ENCODE measurements at regions not wholly inside any gene's neighbourhood (a gene's known extent, or its start where the extent isn't known, plus 50 kb on each side); places are given as distances from the start of the nearest gene placed in this dataset.

DNA sequence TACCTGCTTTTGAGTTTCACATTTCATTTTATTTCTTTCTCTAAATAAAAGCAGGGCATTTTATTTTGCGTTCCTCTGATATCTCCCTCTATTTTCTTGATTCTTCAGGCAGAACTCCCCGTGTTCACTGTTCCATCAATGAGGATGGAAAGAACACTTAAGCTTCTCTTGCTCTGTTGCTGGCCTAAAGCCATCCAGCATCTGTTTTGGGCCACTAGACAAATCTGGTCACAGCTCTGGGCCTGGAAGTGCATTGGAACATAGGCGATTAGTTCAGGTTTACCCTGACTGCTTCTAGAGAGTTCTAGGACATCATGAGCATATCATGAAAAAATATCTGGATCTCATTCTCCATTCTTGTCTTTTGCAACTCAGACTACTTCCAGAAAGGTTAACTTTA is 611.2 kb downstream of the UTRN start:
- intact Hi-C loops (cut with DNase I; ENCODE audit: low total_unique reads): no loop called here
- no peak for DNase-seq
- H3K4me3 ChIP-seq: no peak overlapping the region
- H3K4me1 ChIP-seq: no peaks in the 10 kb centered on the region
- H3K36me3 ChIP-seq: no peaks in the 10 kb centered on the region
- peaks cover 0 to 2% (median 0%) of the 10 kb centered on the region in 4 donors for H3K9me3 ChIP-seq
- no peaks in the 10 kb centered on the region for H3K27me3 ChIP-seq
- TF ChIP-seq, protein P1, sequence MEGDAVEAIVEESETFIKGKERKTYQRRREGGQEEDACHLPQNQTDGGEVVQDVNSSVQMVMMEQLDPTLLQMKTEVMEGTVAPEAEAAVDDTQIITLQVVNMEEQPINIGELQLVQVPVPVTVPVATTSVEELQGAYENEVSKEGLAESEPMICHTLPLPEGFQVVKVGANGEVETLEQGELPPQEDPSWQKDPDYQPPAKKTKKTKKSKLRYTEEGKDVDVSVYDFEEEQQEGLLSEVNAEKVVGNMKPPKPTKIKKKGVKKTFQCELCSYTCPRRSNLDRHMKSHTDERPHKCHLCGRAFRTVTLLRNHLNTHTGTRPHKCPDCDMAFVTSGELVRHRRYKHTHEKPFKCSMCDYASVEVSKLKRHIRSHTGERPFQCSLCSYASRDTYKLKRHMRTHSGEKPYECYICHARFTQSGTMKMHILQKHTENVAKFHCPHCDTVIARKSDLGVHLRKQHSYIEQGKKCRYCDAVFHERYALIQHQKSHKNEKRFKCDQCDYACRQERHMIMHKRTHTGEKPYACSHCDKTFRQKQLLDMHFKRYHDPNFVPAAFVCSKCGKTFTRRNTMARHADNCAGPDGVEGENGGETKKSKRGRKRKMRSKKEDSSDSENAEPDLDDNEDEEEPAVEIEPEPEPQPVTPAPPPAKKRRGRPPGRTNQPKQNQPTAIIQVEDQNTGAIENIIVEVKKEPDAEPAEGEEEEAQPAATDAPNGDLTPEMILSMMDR (IDR thresholded peaks at IDR 0.05): no peak
- TF ChIP-seq EP300 (IDR thresholded peaks at IDR 0.05) (no peak), POLR2A (IDR thresholded peaks at IDR 0.05) (no peak)
- 60 to 83% (median 79%) methylated on average over 3 of the region's 3 CpGs for WGBS, 5 donors
- H3K27ac ChIP-seq: no peak overlapping the region

- DNase-seq: no peak
Measured at GRCh38 chr6:144896871-144897270, 611.7 kb downstream of the UTRN start.

GRCh38 chr6:144897441-144897921 is 612.3 kb downstream of the UTRN start:
- TF ChIP-seq POLR2A (IDR thresholded peaks at IDR 0.05) (no peak), EP300 (IDR thresholded peaks at IDR 0.05) (no peak), POLR2AphosphoS5 (IDR thresholded peaks at IDR 0.05) (no peak)
- TF ChIP-seq, protein P1 (IDR thresholded peaks at IDR 0.05): no peak
- DNase-seq: no peak
- WGBS, 5 donors: 64 to 85% (median 81%) methylated on average over 4 of the region's 4 CpGs
- no peak overlapping the region for H3K27ac ChIP-seq
- H3K4me1 ChIP-seq: no peaks in the 10 kb centered on the region
- H3K9me3 ChIP-seq: peaks cover 0 to 10% (median 6%) of the 10 kb centered on the region in 4 donors
- H3K27me3 ChIP-seq: no peaks in the 10 kb centered on the region
- H3K4me3 ChIP-seq: no peak overlapping the region
- intact Hi-C loops (cut with DNase I; ENCODE audit: low total_unique reads): no loop called here
- no peaks in the 10 kb centered on the region for H3K36me3 ChIP-seq

More at GRCh38 chr6:144896871-144897270, 611.7 kb downstream of the UTRN start:
- Histone ChIP-seq H3K27ac (no peak overlapping the region), H3K9me3 (peaks cover 0 to 7% (median 1%) of the 10 kb centered on the region in 4 donors), H3K36me3 (no peaks in the 10 kb centered on the region), H3K4me1 (no peaks in the 10 kb centered on the region), H3K27me3 (no peaks in the 10 kb centered on the region), H3K4me3 (no peak overlapping the region)
- intact Hi-C loops (cut with DNase I; ENCODE audit: low total_unique reads): no loop called here
- TF ChIP-seq POLR2AphosphoS5 (IDR thresholded peaks at IDR 0.05) (no peak), EP300 (IDR thresholded peaks at IDR 0.05) (no peak), POLR2A (IDR thresholded peaks at IDR 0.05) (no peak)
- TF ChIP-seq, protein P1 (IDR thresholded peaks at IDR 0.05): no peak

DNA sequence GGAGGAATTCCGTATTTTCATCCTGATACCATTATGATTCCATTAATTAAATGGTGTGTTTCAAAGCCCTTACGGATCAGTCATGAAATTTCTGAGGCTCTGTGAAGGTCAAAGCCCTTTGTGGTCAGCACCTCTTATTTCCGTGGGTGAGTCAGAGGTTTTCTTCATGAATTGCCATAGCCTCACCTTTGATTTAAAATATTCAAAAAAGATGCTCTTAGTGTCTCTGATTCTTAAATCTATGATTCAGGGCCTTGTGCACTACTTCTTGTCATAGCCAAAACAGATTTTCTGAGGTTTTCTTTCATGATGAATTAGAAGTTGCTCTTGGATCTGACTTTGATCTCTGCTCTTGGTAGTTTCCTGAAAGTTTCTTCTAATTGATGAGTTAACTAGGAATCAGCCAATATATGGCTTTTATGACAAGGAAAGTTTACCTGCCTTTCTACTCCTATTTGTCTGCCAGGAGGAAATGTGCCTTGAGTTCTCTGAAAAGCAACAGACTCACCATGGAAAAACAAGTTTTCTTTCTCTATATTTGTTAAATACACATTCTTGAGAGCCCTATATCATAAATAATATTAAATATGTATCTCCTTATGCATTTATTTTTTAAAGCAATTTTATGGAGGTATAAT is 613.0 kb downstream of the UTRN start:
- 85 to 91% (median 87%) methylated on average over 3 of the region's 3 CpGs for WGBS, 5 donors
- H3K36me3 ChIP-seq: no peaks in the 10 kb centered on the region
- intact Hi-C loops (cut with DNase I; ENCODE audit: low total_unique reads): no loop called here
- H3K4me1 ChIP-seq: no peaks in the 10 kb centered on the region
- H3K27ac ChIP-seq: no peak overlapping the region
- H3K27me3 ChIP-seq: no peaks in the 10 kb centered on the region
- peaks cover 0 to 12% (median 8%) of the 10 kb centered on the region in 4 donors for H3K9me3 ChIP-seq
- H3K4me3 ChIP-seq: no peak overlapping the region
- TF ChIP-seq POLR2A (IDR thresholded peaks at IDR 0.05): no peak
- TF ChIP-seq EP300 (IDR thresholded peaks at IDR 0.05): no peak
- no peak for TF ChIP-seq POLR2AphosphoS5 (IDR thresholded peaks at IDR 0.05)
- TF ChIP-seq, protein P1 (IDR thresholded peaks at IDR 0.05): no peak
- DNase-seq: no peak
